Esophagus muscularis mucosa (tissue), 4 donors: ENCODE measurements at regions not wholly inside any gene's neighbourhood (a gene's known extent, or its start where the extent isn't known, plus 50 kb on each side); places are given as distances from the start of the nearest gene placed in this dataset.

Experiments used
- DNase-seq: peaks from one replicate; pipeline ENCODE4 v3.0.0-alpha.2; 2017; ENCODE audit errors: extremely low spot score
- H3K27ac ChIP-seq, 4 donors: fragments of 200-600 bp; sonication (generic); replicated peaks in 1 of 4; 1 replicate in 3 of 4; 2 replicates in 1 of 4; pipeline ENCODE4 v1.5.1; 2016 to 2019; ENCODE audit warnings: mild to moderate bottlenecking in 1 of 4
- H3K27me3 ChIP-seq, 4 donors: fragments of 200-600 bp; sonication (generic); one replicate each; pipeline versions ENCODE4 v1.5.1 to v1.6.0; 2016 to 2019
- H3K36me3 ChIP-seq, 4 donors: fragments of 200-600 bp; sonication (generic); one replicate each; pipeline ENCODE4 v1.5.1; 2016 to 2019
- H3K4me1 ChIP-seq, 4 donors: fragments of 200-600 bp; sonication (generic); one replicate each; pipeline ENCODE4 v1.5.1; 2016 to 2019
- H3K4me3 ChIP-seq, 4 donors: fragments of 200-600 bp; sonication (generic); 1 replicate in 2 of 4; 2 replicates in 2 of 4; pipeline ENCODE4 v1.5.1; 2016 to 2019; ENCODE audit warnings: mild to moderate bottlenecking in 4 of 4, moderate library complexity in 1 of 4
- H3K9me3 ChIP-seq, 4 donors: fragments of 200-600 bp; sonication (generic); 1 replicate in 3 of 4; 2 replicates in 1 of 4; pipeline ENCODE4 v1.5.1; 2016 to 2019
- EP300 ChIP-seq: sonication (generic); formaldehyde crosslinking; IDR thresholded peaks from one replicate; pipeline ENCODE4 v1.6.1; 2017; ENCODE audit warnings: antibody characterized with exemption
- POLR2A ChIP-seq: fragments of 450-650 bp; IDR thresholded peaks from one replicate; pipeline ENCODE4 v1.6.1; 2017; ENCODE audit warnings: antibody characterized with exemption, moderate library complexity, mild to moderate bottlenecking, low read depth
- POLR2AphosphoS5 ChIP-seq, 2 donors: sonication (generic); formaldehyde crosslinking; IDR thresholded peaks; one replicate each; pipeline ENCODE4 v1.6.1; 2017; ENCODE audit warnings: antibody characterized with exemption in 2 of 2
- WGBS: methylation state at CpG from one replicate; pipeline ENCODE4 v1.1.5; 2018; 5-methylcytosine and 5-hydroxymethylcytosine counted together
- intact Hi-C: fragments of 100-400 bp; cut with DNase I; formaldehyde crosslinking; loops from one replicate; pipeline ENCODE4 v1.15.1; 2023

- no peak overlapping the region for H3K27ac ChIP-seq
- no peaks in the 10 kb centered on the region for H3K4me1 ChIP-seq
- TF ChIP-seq POLR2A: no peak
- no peak for TF ChIP-seq EP300
- no peak for TF ChIP-seq POLR2AphosphoS5 (IDR thresholded peaks at IDR 0.05)
- no peaks in the 10 kb centered on the region for H3K36me3 ChIP-seq
- H3K9me3 ChIP-seq: no peaks in the 10 kb centered on the region
- H3K27me3 ChIP-seq: peaks cover 0 to 29% (median 0%) of the 10 kb centered on the region in 4 donors
- intact Hi-C loops: no loop called here
- DNase-seq: no peak
- WGBS: 46% methylated on average over 15 of the region's 15 CpGs
- no peak overlapping the region for H3K4me3 ChIP-seq
Measured at GRCh38 chr21:36647279-36648093, 51.4 kb upstream of the SIM2 start.
